ENCODE measurements at regions not wholly inside any gene's neighbourhood (a gene's known extent, or its start where the extent isn't known, plus 50 kb on each side); places are given as distances from the start of the nearest gene placed in this dataset.
"Not testable (repeated sequence)": the region's sequence is repeated elsewhere in the genome, so short reads cannot be mapped to it uniquely, and the experiment has no call there.

GRCh38 chr11:44361813-44362212 lies 51.9 kb upstream of the ALX4 start:
- no peak for DNase-seq

- DNase-seq = no peak
Observed at GRCh38 chr11:44363116-44363515, 53.2 kb upstream of the ALX4 start.

GRCh38 chr11:44364596-44364995 lies 54.7 kb upstream of the ALX4 start:
- no peak for DNase-seq

GRCh38 chr11:44365616-44366015 lies 55.7 kb upstream of the ALX4 start:
- DNase-seq = no peak

GRCh38 chr11:44366026-44366425 lies 56.1 kb upstream of the ALX4 start:
- DNase-seq = no peak

GRCh38 chr11:44366741-44367140 lies 56.8 kb upstream of the ALX4 start:
- DNase-seq = no peak

GRCh38 chr11:44367452-44367851 lies 57.5 kb upstream of the ALX4 start:
- no peak for DNase-seq

GRCh38 chr11:44368886-44369285 lies 58.9 kb upstream of the ALX4 start:
- no peak for DNase-seq

- DNase-seq = not testable (repeated sequence)
Observed at GRCh38 chr11:44371042-44371441, 61.1 kb upstream of the ALX4 start.

GRCh38 chr11:44371706-44372105 lies 61.8 kb upstream of the ALX4 start:
- DNase-seq = no peak

GRCh38 chr11:44372989-44373388 lies 63.0 kb upstream of the ALX4 start:
- no peak for DNase-seq

GRCh38 chr11:44374001-44374400 lies 64.1 kb upstream of the ALX4 start:
- no peak for DNase-seq

- DNase-seq = no peak
Observed at GRCh38 chr11:44376423-44376822, 66.5 kb upstream of the ALX4 start.

- no peak for DNase-seq
Observed at GRCh38 chr11:44377121-44377520, 67.2 kb upstream of the ALX4 start.

GRCh38 chr11:44377914-44378321 lies 68.0 kb upstream of the ALX4 start:
- no peak for DNase-seq

- no peak for DNase-seq
Observed at GRCh38 chr11:44379141-44380008, 69.4 kb upstream of the ALX4 start.

- DNase-seq = no peak
Observed at GRCh38 chr11:44380009-44380313, 70.0 kb upstream of the ALX4 start.

- DNase-seq = no peak
Observed at GRCh38 chr11:44380820-44381219, 70.9 kb upstream of the ALX4 start.

GRCh38 chr11:44381261-44381660 lies 71.3 kb upstream of the ALX4 start:
- no peak for DNase-seq

GRCh38 chr11:44382118-44382517 lies 72.2 kb upstream of the ALX4 start:
- no peak for DNase-seq

GRCh38 chr11:44382656-44383240 lies 72.8 kb upstream of the ALX4 start:
- no peak for DNase-seq

GRCh38 chr11:44383246-44383645 lies 73.3 kb upstream of the ALX4 start:
- DNase-seq = no peak

- DNase-seq = no peak
Observed at GRCh38 chr11:44387415-44387814, 77.5 kb upstream of the ALX4 start.

- DNase-seq = no peak
Observed at GRCh38 chr11:44387825-44388224, 77.9 kb upstream of the ALX4 start.
